HG03139 (cell line): ENCODE measurements at regions not wholly inside any gene's neighbourhood (a gene's known extent, or its start where the extent isn't known, plus 50 kb on each side); places are given as distances from the start of the nearest gene placed in this dataset.
"Not testable (repeated sequence)": the region's sequence is repeated elsewhere in the genome, so short reads cannot be mapped to it uniquely, and the experiment has no call there.

Experiments used
- ATAC-seq: cut with Tn5 transposase; IDR thresholded peaks from one replicate; pipeline ENCODE4 v1.9.1; 2021; ENCODE audit not compliant: unreplicated experiment

DNA sequence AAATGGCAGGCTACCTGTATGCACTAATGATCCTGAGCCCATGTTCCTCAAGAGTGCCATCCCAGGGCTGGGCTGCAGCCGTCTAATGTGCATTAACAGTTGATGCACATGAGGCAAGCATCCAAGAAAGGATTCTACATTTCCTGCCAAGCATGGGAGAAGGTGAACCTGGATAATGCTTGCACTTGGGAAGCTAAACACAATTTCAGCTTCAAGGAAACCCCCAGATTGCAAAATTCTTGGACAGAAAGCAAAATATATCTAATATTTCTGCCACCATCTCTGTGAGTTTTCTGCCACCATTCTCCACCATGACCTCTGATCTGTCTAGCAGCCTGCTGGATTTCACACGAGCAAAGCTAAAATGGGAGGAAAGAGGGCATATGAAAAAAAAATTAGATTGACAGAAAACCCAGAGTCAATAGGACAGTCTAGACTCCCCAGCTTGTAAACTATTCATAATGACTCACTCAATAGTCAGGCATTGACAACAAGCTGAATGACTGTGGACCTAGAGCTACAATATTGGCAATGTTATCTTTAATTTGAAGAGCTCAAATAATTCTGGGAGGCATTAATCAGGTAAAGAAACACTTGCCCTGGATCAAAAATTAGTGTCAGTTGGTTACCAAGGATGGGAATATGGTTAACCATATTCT, 91.9 kb upstream of the BCL2L14 start:
- ATAC-seq: no peak

DNA sequence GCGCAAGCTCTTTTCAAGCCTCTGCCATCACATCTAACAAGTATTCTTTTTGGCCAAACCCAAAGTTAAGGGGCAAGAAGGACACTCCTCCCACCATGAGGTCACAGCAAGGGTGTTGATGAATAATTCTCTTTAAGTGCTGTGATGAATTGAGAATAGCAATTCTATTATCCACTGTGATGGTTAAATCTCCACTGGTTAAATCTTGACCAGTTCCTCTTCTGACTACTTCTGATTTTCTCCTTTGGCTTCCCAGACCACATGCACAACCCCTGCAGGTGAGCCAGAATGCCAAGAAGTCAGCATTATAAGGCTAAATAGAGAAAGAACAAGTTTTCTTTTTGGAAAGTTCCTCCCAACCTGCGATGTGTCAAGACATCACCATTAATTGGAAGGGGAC, 90.6 kb upstream of the BCL2L14 start:
- no peak for ATAC-seq

DNA sequence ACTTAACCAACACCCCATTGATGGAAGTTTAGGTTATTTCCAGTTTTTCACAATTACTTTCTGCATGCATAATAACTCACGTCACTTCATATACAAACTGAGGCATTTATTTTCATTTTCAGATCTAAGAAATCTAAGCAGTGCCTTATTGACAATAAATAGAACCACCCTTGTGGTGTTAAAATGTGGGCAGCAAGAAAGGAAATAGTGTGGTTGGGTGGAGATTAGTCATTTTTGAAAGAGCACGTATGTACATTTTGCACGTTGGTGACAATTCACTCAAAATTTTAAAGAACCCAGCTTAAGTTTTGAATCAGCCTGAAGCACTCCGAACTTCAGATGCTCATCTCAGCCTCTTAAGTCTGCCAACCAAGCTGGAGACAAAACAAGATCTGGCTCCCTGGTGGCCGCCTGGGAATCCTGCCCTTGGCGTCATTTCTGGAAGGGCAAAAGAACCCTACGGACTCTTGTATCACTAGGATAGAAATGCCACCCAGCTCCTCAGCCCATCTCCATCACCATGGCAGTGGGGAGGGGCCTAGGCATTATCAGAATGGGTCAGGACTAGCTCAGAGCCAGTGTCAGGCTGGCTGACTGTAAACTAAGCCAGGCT, 89.5 kb upstream of the BCL2L14 start:
- peak; percentile 71 for ATAC-seq

DNA sequence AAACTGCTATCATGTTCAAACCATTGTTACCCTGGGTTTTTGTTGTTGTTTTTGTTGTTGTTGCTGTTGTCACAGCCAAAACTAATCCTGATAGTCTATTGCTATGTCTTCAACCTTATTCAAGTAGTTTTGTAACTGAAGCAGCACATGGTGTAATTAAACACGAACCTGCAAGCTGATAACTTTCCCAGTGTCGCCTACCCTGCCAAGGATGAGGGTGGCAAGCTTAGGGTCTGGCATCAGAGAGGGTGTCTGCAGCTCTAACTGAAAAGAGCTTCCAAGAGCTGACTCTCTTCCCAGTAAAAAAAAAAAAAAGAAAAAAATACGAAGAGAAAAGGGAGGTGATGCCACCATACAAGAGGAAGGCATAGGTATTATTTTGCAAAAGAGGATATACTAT, 86.3 kb upstream of the BCL2L14 start:
- no peak for ATAC-seq

DNA sequence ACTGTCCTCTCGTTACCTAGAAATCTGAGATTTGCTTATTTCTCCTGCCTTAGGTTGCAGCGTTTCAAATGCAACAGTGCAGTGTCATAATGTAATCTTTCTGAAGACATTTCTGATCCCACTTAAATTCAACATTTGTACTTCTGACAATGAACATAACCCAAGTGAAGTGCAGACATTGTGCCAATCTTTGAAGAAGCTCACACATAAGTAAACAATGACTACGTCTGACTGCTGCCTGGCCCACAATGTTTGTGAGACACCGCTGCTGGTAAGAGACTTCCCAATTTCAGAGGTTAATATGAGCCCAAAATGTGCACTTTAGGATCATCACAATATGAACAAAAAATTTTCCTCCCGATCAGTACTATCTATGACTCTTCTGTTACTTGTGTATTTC, 84.6 kb upstream of the BCL2L14 start:
- ATAC-seq: no peak

DNA sequence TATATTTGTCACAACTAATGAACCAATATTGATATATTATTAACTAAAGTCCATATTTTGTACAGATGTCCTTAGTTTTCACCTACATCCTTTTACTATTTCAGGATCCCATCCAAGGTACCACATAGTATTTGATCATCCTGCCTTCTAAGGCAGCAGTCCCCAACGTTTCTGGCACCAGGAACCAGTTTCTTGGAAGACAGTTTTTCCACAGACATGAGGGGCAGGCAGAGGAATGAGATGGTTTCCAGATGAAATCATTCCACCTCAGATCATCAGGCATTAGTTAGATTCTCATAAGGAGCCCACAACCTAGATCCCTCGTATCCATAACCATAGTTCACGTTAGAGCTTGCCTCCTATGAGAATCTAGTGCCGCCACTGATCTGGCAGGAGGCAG, 82.8 kb upstream of the BCL2L14 start:
- no peak for ATAC-seq

DNA sequence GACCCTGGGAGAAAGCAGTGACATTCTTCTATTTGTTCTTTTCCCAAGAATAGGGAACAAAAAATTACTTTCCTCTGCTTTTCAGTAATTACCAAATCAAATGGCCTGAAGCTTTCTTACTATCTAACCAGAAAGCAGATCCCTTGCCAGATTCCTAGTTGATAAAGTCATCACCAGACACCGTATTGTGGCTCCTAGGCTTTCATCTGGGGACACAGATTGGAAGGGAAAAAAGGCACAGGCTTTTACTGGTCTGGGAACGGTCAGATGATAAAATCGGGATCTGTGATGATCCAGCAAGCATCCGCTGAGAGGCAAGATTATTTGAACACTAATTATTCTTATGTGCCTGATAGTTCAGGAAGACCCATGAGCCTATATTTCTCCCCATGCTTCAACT, 79.1 kb upstream of the BCL2L14 start:
- no peak for ATAC-seq

DNA sequence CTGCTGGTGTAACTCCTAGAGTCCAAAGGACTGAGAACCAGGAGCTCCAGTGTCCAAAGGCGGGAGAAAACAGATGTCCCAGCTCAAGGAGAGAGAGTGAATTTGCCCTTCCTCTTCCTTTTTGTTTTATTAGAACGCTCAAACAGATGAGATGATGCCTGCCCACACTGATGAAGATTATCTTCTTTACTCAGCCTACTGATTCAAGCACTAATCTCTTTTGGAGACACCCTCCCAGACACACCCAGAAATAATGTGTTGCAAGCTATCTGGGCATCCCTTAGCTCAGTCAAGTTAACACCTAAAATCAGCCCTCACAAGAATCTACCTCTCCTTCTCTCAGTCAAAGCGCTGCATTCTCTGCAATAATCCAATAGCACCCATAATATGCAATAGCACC, 78.2 kb upstream of the BCL2L14 start:
- no peak for ATAC-seq

DNA sequence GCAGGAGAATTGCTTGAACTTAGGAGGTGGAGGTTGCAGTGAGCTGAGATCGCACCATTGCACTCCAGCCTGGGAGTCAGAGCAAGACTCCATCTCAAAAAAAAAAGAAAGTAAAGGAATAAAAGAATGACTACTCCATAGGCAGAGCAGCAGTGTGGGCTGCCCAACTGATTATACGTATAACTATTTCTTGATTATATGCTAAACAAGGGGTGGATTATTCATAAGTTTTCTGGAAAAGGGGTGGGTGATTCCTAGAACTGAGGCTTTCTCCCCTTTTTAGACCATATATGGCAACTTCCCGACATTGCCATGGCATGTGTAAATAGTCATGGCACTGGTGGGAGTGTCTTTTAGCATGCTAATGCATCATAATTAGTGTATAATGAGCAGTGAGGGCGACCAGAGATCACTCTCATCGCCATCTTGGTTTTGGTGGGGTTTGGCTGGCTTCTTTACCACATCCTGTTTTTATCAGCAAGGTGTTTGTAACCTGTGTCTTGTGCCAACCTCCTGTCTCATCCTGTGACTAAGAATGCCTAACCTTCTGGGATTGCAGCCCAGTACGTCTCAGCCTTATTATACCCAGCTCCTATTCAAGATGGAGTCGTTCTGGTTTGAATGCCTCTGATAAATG, 72.3 kb upstream of the BCL2L14 start:
- ATAC-seq: not testable (repeated sequence)

DNA sequence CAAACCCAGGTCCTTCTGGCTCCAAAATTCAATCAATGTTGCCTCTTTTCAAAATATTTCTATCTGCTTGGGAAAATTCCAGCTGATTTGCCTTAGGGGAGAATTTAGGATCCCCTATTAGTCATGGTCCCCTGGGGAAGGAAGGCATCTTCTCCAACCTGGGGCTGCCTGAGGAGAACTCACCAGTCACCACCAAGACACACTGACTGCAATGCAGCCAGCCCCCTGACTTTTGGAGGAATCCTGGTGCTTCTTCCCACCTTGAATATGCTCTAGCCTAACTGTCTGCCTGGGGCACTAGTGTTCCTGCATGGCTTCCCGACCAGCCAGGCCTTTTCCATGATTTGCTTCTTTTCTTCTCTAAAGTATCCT, 71.8 kb upstream of the BCL2L14 start:
- no peak for ATAC-seq

DNA sequence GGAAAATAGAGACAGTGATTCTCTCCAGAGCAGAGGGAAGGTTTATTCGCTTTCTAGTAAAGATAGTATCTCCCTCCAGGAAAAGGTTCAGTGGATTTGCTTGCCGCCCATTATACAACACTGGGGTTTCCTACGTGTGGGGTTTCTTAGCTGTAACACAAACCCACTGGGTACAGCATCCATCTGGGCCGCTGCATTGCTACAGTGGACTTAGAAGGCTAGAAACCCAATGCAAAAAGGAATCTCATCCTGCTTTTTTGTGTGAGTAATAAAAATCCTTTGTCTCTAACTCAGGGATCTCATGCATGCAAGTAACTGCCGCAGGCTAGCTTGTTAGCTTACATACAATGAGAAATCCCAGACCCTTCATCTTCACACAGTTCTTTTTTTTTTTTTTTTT, 67.1 kb upstream of the BCL2L14 start:
- ATAC-seq: no peak

DNA sequence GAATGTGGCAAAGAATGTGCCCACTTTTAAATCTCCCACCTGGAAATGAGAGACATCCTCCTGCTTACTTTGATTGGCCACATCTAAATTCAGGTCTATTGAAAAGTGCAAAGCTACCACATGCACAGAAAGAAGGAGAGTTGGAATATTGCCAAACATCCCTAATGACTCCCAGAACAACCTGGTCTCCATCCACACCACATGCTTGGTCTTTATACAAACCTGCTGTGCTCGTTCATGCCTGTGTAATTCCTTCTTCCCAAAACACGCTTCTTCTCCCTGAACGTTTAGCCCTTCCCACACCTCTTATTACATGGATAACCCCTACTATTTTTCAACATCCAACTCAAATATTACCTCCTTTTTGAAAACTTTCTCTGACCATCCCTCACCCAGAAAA, 66.2 kb upstream of the BCL2L14 start:
- ATAC-seq: no peak

DNA sequence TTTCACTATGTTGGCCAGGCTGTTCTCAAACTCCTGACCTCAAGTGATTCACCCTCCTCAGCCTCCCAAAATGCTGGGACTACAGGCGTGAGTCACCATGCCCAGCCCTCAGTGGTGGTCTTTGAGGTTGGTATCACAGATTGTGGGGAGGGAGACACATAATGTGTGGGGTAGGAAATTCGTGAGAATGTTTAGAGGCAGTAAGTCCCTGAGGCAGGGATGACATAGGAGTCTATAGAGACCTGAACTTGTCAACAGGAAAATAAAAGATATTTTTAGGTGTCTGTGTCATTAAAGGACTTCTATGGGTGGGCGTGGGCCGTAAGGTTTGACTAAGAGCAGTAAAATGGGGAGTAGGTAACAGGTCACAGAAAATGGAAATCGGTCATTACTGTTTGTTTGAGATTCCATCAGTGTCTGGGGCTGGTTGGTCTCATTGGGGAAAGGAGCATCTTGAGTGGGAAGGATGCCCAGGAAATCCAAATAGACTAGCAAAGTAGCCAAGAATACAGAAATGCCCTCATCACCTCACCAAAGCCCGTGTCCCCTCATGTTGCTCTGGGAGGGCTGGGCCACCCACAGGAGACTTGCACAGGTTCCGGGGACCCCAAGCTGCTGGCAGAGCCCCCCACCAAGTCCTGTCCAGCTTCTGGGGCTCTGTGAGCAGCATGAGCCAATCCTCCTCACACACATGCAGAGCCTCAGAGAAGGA, 63.6 kb upstream of the BCL2L14 start:
- no peak for ATAC-seq

DNA sequence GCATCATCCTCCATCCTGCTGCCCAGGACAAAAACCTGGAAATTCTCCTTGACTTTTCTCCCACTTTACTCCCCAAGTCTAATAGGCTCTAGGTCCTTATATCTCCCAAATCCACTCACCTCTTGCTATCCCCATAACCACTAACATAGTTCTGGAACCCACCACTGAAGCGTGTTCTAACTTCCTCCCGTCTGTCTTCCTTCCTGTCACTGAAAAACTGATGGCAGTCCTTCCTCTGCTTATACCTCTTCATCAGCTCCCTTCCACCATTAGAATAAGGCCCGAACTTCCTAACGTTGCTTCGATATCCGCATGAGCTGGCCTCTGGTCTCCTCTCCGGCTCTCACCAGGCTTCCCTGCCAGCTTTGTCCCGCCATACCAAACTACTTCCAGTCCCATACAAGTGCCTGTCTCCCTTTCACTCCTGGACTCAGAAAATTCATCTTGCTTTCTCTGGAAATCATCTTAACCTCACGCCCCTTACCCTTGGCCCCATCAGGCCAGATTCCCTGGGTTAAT, 63.0 kb upstream of the BCL2L14 start:
- ATAC-seq: no peak

DNA sequence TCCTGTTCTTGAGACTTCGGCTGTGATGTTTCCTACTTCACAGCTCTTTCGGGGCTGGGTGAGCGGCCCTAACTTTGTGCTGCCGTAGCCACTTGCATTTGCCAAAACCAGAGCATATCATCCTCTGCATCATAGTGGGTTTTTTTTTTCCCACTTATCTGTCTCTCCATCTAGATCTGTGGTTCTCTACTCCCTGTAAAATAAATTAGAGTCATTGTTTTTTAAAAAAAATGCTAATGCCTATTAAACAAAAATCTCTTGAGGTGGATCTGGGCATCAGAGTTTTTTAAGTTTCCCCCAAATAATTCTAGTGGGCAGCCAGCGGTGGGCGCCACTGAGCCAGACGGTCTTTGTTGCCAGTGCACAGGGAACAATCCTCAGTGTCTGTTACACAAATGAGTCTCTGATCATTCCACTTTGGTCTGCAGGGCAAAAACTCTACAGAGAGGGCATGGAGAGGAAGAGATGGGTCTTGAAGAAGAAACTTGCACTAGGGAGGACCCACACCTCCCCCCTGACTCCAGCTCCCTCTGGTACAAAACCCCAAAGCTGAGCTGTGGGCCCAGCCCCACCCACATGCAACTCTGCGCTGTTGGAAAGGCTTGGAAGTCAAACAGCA, 62.4 kb upstream of the BCL2L14 start:
- no peak for ATAC-seq

DNA sequence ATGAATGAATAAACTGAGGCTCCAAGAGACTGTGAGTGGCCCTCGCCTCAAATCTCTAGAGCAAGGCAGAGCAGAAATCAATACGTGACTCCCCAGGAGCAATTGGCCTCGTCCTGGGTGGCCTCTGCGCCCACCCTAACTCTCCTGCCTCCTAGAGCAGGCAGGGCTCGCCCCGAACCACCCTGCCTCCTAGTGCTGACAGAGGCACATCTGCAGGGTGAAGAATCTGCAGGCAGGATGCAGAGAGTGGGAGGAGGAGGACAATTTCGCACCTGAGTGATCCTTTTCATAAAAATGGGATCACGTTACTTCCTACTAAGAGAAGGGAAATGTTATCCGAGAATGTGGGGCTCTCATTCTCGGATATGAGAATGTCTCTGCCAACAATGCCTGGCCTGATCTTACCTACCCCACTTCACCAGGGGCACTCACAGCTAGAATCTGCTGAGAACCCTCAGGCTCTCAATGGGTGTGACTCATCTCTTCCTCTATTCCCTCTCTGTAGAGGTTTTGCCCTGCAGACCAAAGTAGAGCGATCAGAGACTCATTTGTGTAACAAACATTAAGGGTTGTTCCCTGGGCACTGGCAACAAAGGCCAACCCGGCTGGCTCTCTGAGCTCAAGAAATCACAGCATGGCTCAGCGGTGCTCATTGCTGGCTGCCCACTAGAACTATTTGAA, 61.7 kb upstream of the BCL2L14 start:
- no peak for ATAC-seq

DNA sequence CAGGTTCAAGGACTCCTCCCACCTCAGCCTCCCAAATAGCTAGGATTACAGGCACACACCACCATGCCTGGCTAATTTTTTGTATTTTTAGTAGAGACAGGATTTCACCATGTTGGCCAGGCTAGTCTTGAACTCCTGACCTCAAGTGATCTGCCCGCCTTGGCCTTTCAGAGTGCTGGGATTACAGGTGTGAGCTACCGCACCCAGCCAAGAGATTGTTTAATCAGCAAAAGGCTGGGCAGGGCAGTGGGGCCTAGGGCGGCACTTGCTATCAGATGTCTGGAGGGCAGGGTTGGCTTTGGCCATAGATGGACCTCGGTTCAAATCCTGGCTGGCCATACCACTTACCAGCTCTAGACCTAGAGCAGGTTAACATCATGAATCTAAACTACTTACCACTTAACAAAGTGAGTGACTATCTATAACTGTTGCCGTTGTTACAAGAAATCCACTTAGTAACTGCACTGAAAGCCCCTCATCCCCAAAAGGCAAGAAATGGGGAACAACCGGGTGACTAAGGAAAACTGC, 60.9 kb upstream of the BCL2L14 start:
- peak; percentile 5 for ATAC-seq

DNA sequence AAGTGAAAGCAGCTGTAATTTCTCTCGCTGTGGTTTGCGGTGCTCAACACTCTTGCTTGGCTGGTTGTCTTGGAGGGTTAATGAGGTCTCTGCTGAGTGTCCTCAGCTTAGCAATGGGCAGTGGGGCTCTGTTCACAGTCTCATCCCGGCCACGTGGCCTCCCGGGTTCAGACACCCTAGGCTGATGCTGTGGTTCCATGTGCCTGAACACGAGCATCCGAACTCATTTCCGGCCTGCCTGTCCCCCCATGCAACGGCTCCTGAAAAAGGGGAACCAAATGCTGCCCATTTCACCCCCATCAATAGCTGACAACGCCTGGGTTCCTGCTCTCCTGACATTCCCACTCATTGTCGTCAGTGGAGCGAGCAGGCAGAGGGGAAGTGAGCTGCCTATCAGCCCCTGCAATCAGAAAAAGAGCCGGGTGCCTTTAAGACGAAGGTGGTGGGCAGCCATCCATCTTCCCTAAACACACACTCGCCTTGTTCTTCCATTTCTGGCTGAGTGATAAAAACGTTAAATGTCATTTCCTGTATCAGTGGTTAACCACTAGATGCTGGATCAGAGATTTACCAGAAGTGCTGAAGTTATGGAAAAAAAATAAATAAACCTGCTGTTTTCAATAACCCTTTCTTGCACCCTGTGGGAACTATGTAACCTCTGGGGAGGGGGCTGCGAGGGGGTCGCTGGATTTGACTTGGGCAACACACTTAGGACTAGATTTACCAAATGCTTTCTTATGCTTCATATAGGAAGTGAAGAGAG, 60.3 kb upstream of the BCL2L14 start:
- ATAC-seq: peak; percentile 40

DNA sequence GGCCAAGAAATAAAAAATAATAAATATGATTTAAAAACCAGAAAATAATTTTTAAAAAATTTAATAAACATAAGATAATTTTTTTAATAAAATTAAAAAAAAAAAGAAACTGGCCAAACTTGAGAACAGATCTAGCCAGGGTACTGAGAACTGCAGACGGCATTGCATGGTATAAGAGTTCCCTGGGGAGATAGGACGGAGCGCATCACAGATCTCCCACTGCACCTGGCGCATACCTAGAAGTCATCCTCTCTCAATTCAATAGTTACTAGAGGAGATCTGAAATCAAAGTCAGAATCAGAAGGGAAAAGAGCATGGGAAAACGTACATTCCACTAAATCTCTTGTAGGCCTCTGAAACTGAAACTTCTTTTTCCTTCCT, 58.9 kb upstream of the BCL2L14 start:
- no peak for ATAC-seq
